Endothelial cell of umbilical vein (primary cell): ENCODE measurements at regions not wholly inside any gene's neighbourhood (a gene's known extent, or its start where the extent isn't known, plus 50 kb on each side); places are given as distances from the start of the nearest gene placed in this dataset.

Source experiments
- CTCF ChIP-seq, 2 donors: IDR thresholded peaks; 1 replicate in 1 of 2; 2 replicates in 1 of 2; pipeline ENCODE4 v1.5.1; 2011; ENCODE audit warnings: low read length in 2 of 2, mild to moderate bottlenecking in 2 of 2, moderate library complexity in 2 of 2, control low read depth in 1 of 2, inconsistent platforms in 1 of 2, low read depth in 1 of 2; ENCODE audit not compliant: insufficient read depth in 1 of 2; ENCODE audit errors: extremely low read depth in 1 of 2
- EZH2 ChIP-seq: IDR thresholded peaks from 2 replicates; pipeline ENCODE4 v1.6.1; 2012; ENCODE audit warnings: borderline replicate concordance, low read depth, mild to moderate bottlenecking, moderate library complexity, low read length, inconsistent platforms; ENCODE audit not compliant: severe bottlenecking

GRCh38 chr13:73902847-73903246 lies 231.4 kb downstream of the KLF12 start:
- TF ChIP-seq EZH2 (no peak), CTCF (IDR thresholded peaks at IDR 0.05; ENCODE audit: extremely low read depth in 1 of 2, insufficient read depth in 1 of 2, low read depth in 1 of 2, low read length in 2 of 2) (no peak)
